ENCODE measurements at regions not wholly inside any gene's neighbourhood (a gene's known extent, or its start where the extent isn't known, plus 50 kb on each side); places are given as distances from the start of the nearest gene placed in this dataset.

DNA sequence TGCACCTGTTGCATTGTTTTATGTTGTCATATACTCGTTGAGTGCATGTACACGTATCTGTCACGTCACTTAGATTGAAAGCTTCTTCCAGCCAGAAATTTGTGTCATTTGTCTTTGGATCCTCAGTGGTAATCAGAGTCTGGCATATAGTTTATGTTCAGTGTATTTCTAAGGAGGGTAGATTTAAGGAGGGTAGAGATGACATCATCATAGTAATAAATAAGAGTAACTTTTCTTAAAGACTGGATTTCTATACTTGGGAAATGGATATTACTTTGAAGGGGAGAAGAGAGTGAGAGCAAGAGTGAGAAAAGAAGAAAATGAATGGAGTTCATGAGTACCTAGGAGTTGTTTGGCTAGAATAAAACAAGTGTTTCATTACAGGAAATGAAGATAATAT, 255.0 kb upstream of the SASH1 start:
- TF ChIP-seq, protein P1, sequence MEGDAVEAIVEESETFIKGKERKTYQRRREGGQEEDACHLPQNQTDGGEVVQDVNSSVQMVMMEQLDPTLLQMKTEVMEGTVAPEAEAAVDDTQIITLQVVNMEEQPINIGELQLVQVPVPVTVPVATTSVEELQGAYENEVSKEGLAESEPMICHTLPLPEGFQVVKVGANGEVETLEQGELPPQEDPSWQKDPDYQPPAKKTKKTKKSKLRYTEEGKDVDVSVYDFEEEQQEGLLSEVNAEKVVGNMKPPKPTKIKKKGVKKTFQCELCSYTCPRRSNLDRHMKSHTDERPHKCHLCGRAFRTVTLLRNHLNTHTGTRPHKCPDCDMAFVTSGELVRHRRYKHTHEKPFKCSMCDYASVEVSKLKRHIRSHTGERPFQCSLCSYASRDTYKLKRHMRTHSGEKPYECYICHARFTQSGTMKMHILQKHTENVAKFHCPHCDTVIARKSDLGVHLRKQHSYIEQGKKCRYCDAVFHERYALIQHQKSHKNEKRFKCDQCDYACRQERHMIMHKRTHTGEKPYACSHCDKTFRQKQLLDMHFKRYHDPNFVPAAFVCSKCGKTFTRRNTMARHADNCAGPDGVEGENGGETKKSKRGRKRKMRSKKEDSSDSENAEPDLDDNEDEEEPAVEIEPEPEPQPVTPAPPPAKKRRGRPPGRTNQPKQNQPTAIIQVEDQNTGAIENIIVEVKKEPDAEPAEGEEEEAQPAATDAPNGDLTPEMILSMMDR (conservative IDR thresholded peaks at IDR 0.05; ENCODE audit: low read depth, low read length), result no peak
- TF ChIP-seq EZH2 (IDR thresholded peaks at IDR 0.05; ENCODE audit: low read length, unreplicated experiment), result no peak

Data from PC-3 (cell line).